ENCODE measurements at regions not wholly inside any gene's neighbourhood (a gene's known extent, or its start where the extent isn't known, plus 50 kb on each side); places are given as distances from the start of the nearest gene placed in this dataset.

GRCh38 chr12:107329569-107330324, 236.4 kb upstream of the CRY1 start:
- no peaks in the 10 kb centered on the region for H3K9me3 ChIP-seq
- DNase-seq: no peak
- 69 to 84% methylated on average over 1 of the region's 1 CpG for WGBS, 2 donors
- no peak overlapping the region for H3K4me3 ChIP-seq
- TF ChIP-seq POLR2A (IDR thresholded peaks at IDR 0.05) (no peak), CTCF (IDR thresholded peaks at IDR 0.05) (no peak)
- no peaks in the 10 kb centered on the region for H3K36me3 ChIP-seq
- H3K4me1 ChIP-seq: peaks cover 0 to 46% (median 9%) of the 10 kb centered on the region in 3 donors
- peak overlapping the region in 2 of 4 donors; percentile 31 to 38 for H3K27ac ChIP-seq
- peaks cover 0 to 14% (median 0%) of the 10 kb centered on the region in 4 donors for H3K27me3 ChIP-seq
- intact Hi-C loops (cut with DNase I): no loop called here

- H3K4me1 ChIP-seq: peaks cover 0 to 37% (median 9%) of the 10 kb centered on the region in 3 donors
- intact Hi-C loops (cut with DNase I): no loop called here
- H3K27me3 ChIP-seq: peaks cover 0 to 12% (median 0%) of the 10 kb centered on the region in 4 donors
- H3K36me3 ChIP-seq: no peaks in the 10 kb centered on the region
- no peaks in the 10 kb centered on the region for H3K9me3 ChIP-seq
- TF ChIP-seq CTCF (IDR thresholded peaks at IDR 0.05) (no peak), POLR2A (IDR thresholded peaks at IDR 0.05) (no peak)
- 41 to 45% methylated on average over 4 to 8 of the region's 8 CpGs for WGBS, 2 donors
- peak overlapping the region in 2 of 4 donors; percentile 24 to 29 for H3K27ac ChIP-seq
- no peak for DNase-seq
- H3K4me3 ChIP-seq: no peak overlapping the region
Observed at GRCh38 chr12:107330831-107331431, 237.6 kb upstream of the CRY1 start.

DNA sequence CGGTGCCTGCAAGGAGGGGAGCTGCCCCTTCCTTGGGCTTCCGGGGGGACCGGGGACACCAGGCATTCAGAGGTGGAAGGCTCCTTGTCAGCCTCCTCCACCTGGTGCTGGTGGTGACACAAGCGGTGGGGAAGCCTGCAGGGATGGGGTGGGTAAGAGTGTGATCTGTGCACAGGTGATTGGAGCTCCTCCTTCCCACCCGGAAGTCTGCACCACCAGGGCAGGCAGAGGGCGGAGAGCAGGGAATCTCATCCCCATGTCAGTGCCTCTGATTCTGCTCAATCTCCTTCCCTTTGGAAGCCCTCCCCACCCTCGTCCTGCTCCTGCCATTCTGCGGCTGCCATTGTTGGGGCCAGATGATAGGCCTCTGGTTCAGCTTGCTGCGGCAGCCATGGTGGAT, 238.1 kb upstream of the CRY1 start:
- Histone ChIP-seq H3K27ac (peak overlapping the region in 2 of 4 donors; percentile 24 to 29), H3K4me1 (peaks cover 0 to 32% (median 9%) of the 10 kb centered on the region in 3 donors), H3K4me3 (no peak overlapping the region), H3K36me3 (no peaks in the 10 kb centered on the region), H3K9me3 (no peaks in the 10 kb centered on the region), H3K27me3 (peaks cover 0 to 10% (median 0%) of the 10 kb centered on the region in 4 donors)
- intact Hi-C loops (cut with DNase I): no loop called here
- WGBS, 2 donors: 95 to 97% methylated on average over 4 to 6 of the region's 9 CpGs
- TF ChIP-seq CTCF (IDR thresholded peaks at IDR 0.05) (no peak), POLR2A (IDR thresholded peaks at IDR 0.05) (no peak)
- no peak for DNase-seq

- Histone ChIP-seq H3K9me3 (no peaks in the 10 kb centered on the region), H3K4me1 (peaks cover 0 to 34% (median 9%) of the 10 kb centered on the region in 3 donors), H3K4me3 (no peak overlapping the region), H3K27me3 (peaks cover 0 to 10% (median 0%) of the 10 kb centered on the region in 4 donors), H3K36me3 (no peaks in the 10 kb centered on the region), H3K27ac (no peak overlapping the region)
- intact Hi-C loops (cut with DNase I): no loop called here
- 69 to 95% methylated on average over 2 to 5 of the region's 11 CpGs for WGBS, 2 donors
- DNase-seq: no peak
- TF ChIP-seq POLR2A (IDR thresholded peaks at IDR 0.05) (no peak), CTCF (IDR thresholded peaks at IDR 0.05) (no peak)
Observed at GRCh38 chr12:107331912-107332311, 238.6 kb upstream of the CRY1 start.

GRCh38 chr12:107332743-107333142, 239.4 kb upstream of the CRY1 start:
- no peaks in the 10 kb centered on the region for H3K36me3 ChIP-seq
- no peak for DNase-seq
- H3K27ac ChIP-seq: no peak overlapping the region
- intact Hi-C loops (cut with DNase I): no loop called here
- no peaks in the 10 kb centered on the region for H3K9me3 ChIP-seq
- peaks cover 0 to 40% (median 13%) of the 10 kb centered on the region in 3 donors for H3K4me1 ChIP-seq
- H3K4me3 ChIP-seq: no peak overlapping the region
- no peak for TF ChIP-seq CTCF (IDR thresholded peaks at IDR 0.05)
- TF ChIP-seq POLR2A (IDR thresholded peaks at IDR 0.05): no peak
- 75 to 82% methylated on average over 3 to 4 of the region's 4 CpGs for WGBS, 2 donors
- peaks cover 0 to 10% (median 0%) of the 10 kb centered on the region in 4 donors for H3K27me3 ChIP-seq

All from esophagus squamous epithelium (tissue), 5 donors.